A549 (cell line): ENCODE measurements at regions not wholly inside any gene's neighbourhood (a gene's known extent, or its start where the extent isn't known, plus 50 kb on each side); places are given as distances from the start of the nearest gene placed in this dataset.

ENCODE experiments used
- ATAC-seq, 2 experiments: fragments of 200-7000 bp in 1 of 2; fragments of >200 bp in 1 of 2; cut with Nextera tagmentation in 1 of 2; cut with Tn5 transposase in 1 of 2; 3 replicates each; pipeline versions ENCODE4 v1.8.0 to v1.9.1; 2018 to 2020; ENCODE audit warnings: mild to moderate bottlenecking in 1 of 2, moderate library complexity in 1 of 2
- CTCF ChIA-PET: fragments of 300-600 bp; sonication (Branson Sonifier 250); formaldehyde crosslinking; extraction: SDS; loops from one replicate; lab custom pipeline; 2021; ENCODE audit warnings: antibody characterized with exemption, inconsistent platforms; lab: Yijun Ruan, JAX
- POLR2A ChIA-PET: fragments of 350-600 bp; formaldehyde crosslinking; extraction: SDS; loops from one replicate; lab custom pipeline; 2021; ENCODE audit warnings: antibody characterized with exemption, inconsistent platforms; lab: Yijun Ruan, JAX
- DNase-seq, 2 experiments: peaks; one replicate each; pipeline versions ENCODE4 v3.0.0 to v3.0.0-alpha.2; 2011 to 2016; ENCODE audit warnings: low read depth in 1 of 2, low spot score in 1 of 2
- FAIRE-seq: peaks from 2 replicates; lab custom pipeline; 2011; peaks lifted over from hg19 to GRCh38; lab: Jason Lieb, UNC
- H3K27ac ChIP-seq, 2 experiments: fragments of >200 bp; sonication (Bioruptor Twin); formaldehyde crosslinking; 3 replicates each; pipeline ENCODE4 v1.5.1; 2016 to 2017
- H3K4me1 ChIP-seq: fragments of >200 bp; sonication (Bioruptor Twin); formaldehyde crosslinking; 3 replicates; pipeline ENCODE4 v1.6.1; 2016
- H3K4me2 ChIP-seq: fragments of >200 bp; sonication (Bioruptor Twin); formaldehyde crosslinking; 3 replicates; pipeline ENCODE4 v1.6.1; 2016
- H3K4me3 ChIP-seq: fragments of >200 bp; sonication (Bioruptor Twin); formaldehyde crosslinking; 3 replicates; pipeline ENCODE4 v1.5.1; 2016
- H3K9me3 ChIP-seq: fragments of >200 bp; sonication (Bioruptor Twin); formaldehyde crosslinking; 3 replicates; pipeline ENCODE4 v1.6.1; 2016
- BCL3 ChIP-seq: fragments of >200 bp; sonication (Bioruptor Twin); formaldehyde crosslinking; IDR thresholded peaks from 3 replicates; pipeline ENCODE4 v1.6.1; 2016
- BHLHE40 ChIP-seq: IDR thresholded peaks from 2 replicates; pipeline ENCODE4 v1.6.1; 2012; ENCODE audit warnings: low read depth, low read length, inconsistent platforms
- CBX8 ChIP-seq: fragments of 200-600 bp; sonication (generic); IDR thresholded peaks from 2 replicates; pipeline ENCODE4 v1.6.1; 2016
- E2F6 ChIP-seq: IDR thresholded peaks from 2 replicates; pipeline ENCODE4 v1.6.1; 2012; ENCODE audit warnings: low read depth, borderline replicate concordance
- EP300 ChIP-seq, 2 experiments: fragments of >200 bp; sonication (Bioruptor Twin); formaldehyde crosslinking; IDR thresholded peaks; 2 replicates in 1 of 2; 3 replicates in 1 of 2; pipeline ENCODE4 v1.6.1; 2016 to 2017
- ESRRA ChIP-seq: fragments of 150-350 bp; IDR thresholded peaks from 2 replicates; pipeline ENCODE4 v1.6.1; 2014; ENCODE audit warnings: mild to moderate bottlenecking, low read length, borderline replicate concordance
- FOSL2 ChIP-seq, 2 experiments: fragments of 450-650 bp in 1 of 2; fragments of >200 bp in 1 of 2; sonication (Bioruptor Twin) in 1 of 2; formaldehyde crosslinking; IDR thresholded peaks; 2 replicates each; pipeline versions ENCODE4 v1.5.0 to v1.6.1; 2016 to 2020; ENCODE audit warnings: mild to moderate bottlenecking in 1 of 2, moderate library complexity in 1 of 2
- FOXS1 ChIP-seq: fragments of 250-450 bp; sonication (Bioruptor Pico); IDR thresholded peaks from 2 replicates; pipeline ENCODE4 v1.5.0; 2020; ENCODE audit warnings: mild to moderate bottlenecking, moderate library complexity
- GATA3 ChIP-seq: IDR thresholded peaks from 2 replicates; pipeline ENCODE4 v1.6.1; 2012; ENCODE audit warnings: borderline replicate concordance
- HOXA7 ChIP-seq: fragments of 250-450 bp; sonication (Bioruptor Pico); IDR thresholded peaks from 2 replicates; pipeline ENCODE4 v1.5.0; 2020; ENCODE audit warnings: mild to moderate bottlenecking, moderate library complexity
- HOXB13 ChIP-seq: fragments of 250-450 bp; sonication (Bioruptor Pico); IDR thresholded peaks from 2 replicates; pipeline ENCODE4 v1.5.0; 2020; ENCODE audit warnings: low read depth, mild to moderate bottlenecking, moderate library complexity
- HOXB5 ChIP-seq: fragments of 250-450 bp; sonication (Bioruptor Pico); IDR thresholded peaks from 2 replicates; pipeline ENCODE4 v1.5.0; 2020; ENCODE audit warnings: mild to moderate bottlenecking, moderate library complexity
- JUNB ChIP-seq: fragments of >200 bp; sonication (Bioruptor Twin); formaldehyde crosslinking; IDR thresholded peaks from 2 replicates; pipeline ENCODE4 v1.6.1; 2016
- KDM1A ChIP-seq: fragments of 200-600 bp; sonication (generic); IDR thresholded peaks from 2 replicates; pipeline ENCODE4 v1.6.1; 2016; ENCODE audit warnings: low read depth, mild to moderate bottlenecking
- KDM5A ChIP-seq: fragments of 200-600 bp; sonication (generic); IDR thresholded peaks from 2 replicates; pipeline ENCODE4 v1.6.1; 2016; ENCODE audit warnings: antibody characterized with exemption, mild to moderate bottlenecking
- MAX ChIP-seq: IDR thresholded peaks from 2 replicates; pipeline ENCODE4 v1.6.1; 2012
- MAZ ChIP-seq: fragments of 150-350 bp; IDR thresholded peaks from 2 replicates; pipeline ENCODE4 v1.6.1; 2014; ENCODE audit warnings: antibody characterized with exemption, low read depth, low read length, borderline replicate concordance
- NFE2L2 ChIP-seq: fragments of 150-350 bp; conservative IDR thresholded peaks from 2 replicates; pipeline ENCODE4 v1.6.1; 2014; ENCODE audit warnings: low read length
- NR3C1 ChIP-seq: fragments of >200 bp; sonication (Bioruptor Twin); formaldehyde crosslinking; IDR thresholded peaks from 3 replicates; pipeline ENCODE4 v1.6.1; 2017
- PBX3 ChIP-seq: IDR thresholded peaks from 2 replicates; pipeline ENCODE4 v1.6.1; 2012
- PHF8 ChIP-seq: fragments of 200-600 bp; sonication (generic); IDR thresholded peaks from 2 replicates; pipeline ENCODE4 v1.6.1; 2016; ENCODE audit warnings: low read depth, mild to moderate bottlenecking, antibody characterized with exemption, moderate library complexity, borderline replicate concordance
- RAD21 ChIP-seq, 2 experiments: fragments of >200 bp in 1 of 2; sonication (Bioruptor Twin) in 1 of 2; formaldehyde crosslinking in 1 of 2; IDR thresholded peaks in 1 of 2; conservative IDR thresholded peaks in 1 of 2; 2 replicates in 1 of 2; 3 replicates in 1 of 2; pipeline ENCODE4 v1.6.1; 2012 to 2018; ENCODE audit warnings: inconsistent platforms in 1 of 2
- REST ChIP-seq: fragments of 200-600 bp; sonication (generic); IDR thresholded peaks from 2 replicates; pipeline ENCODE4 v1.6.1; 2016; ENCODE audit warnings: antibody characterized with exemption, mild to moderate bottlenecking, moderate library complexity
- TP53 ChIP-seq: fragments of 250-450 bp; sonication (Bioruptor Pico); IDR thresholded peaks from 2 replicates; pipeline ENCODE4 v1.5.0; 2021; ENCODE audit warnings: mild to moderate bottlenecking, moderate library complexity
- ZFP36 ChIP-seq: fragments of 450-650 bp; IDR thresholded peaks from 2 replicates; pipeline ENCODE4 v1.6.1; 2014; ENCODE audit warnings: borderline replicate concordance; ENCODE audit not compliant: partially characterized antibody
- ZNF302 ChIP-seq: fragments of 250-450 bp; sonication (Bioruptor Pico); IDR thresholded peaks from 2 replicates; pipeline ENCODE4 v1.9.0; 2021; ENCODE audit warnings: inconsistent platforms, mild to moderate bottlenecking, moderate library complexity
- WGBS: methylation state at CpG from one replicate; pipeline ENCODE4 v1.1.6; 2017; ENCODE audit errors: missing lambda C conversion rate; 5-methylcytosine and 5-hydroxymethylcytosine counted together

GRCh38 chr22:26998716-26999115 lies 341.3 kb downstream of the MIAT start:
- WGBS: 83% methylated on average over 6 of the region's 6 CpGs
- H3K4me2 ChIP-seq: no peak overlapping the region
- no peaks in the 10 kb centered on the region for H3K9me3 ChIP-seq
- H3K27ac ChIP-seq: no peak overlapping the region
- CTCF ChIA-PET: no interaction called here
- DNase-seq (no peak), FAIRE-seq (no peak), ATAC-seq (no peak)
- POLR2A ChIA-PET: no interaction called here
- TF ChIP-seq REST (no peak), MAZ (no peak), JUNB (no peak), BHLHE40 (no peak), NFE2L2 (no peak), HOXA7 (CRISPR knock-in tag) (no peak), BCL3 (no peak), NR3C1 (no peak), PBX3 (no peak), KDM1A (no peak), FOXS1 (no peak), GATA3 (no peak), ZFP36 (no peak), HOXB5 (no peak), MAX (no peak), RAD21 (conservative IDR thresholded peaks at IDR 0.05 in 1 of 2, IDR thresholded peaks at IDR 0.05 in 1 of 2) (no peak), TP53 (CRISPR knock-in tag) (no peak), ZNF302 (no peak), E2F6 (no peak)
- no peak overlapping the region for H3K4me3 ChIP-seq
- H3K4me1 ChIP-seq: no peaks in the 10 kb centered on the region; the same call in 2 of the 3 replicates

- H3K9me3 ChIP-seq: no peaks in the 10 kb centered on the region
- CTCF ChIA-PET: no interaction called here
- no peak for DNase-seq
- 84% methylated on average over 11 of the region's 11 CpGs for WGBS
- no peaks in the 10 kb centered on the region for H3K4me1 ChIP-seq
- no peak for TF ChIP-seq EP300 (IDR thresholded peaks at IDR 0.05)
- no peak for TF ChIP-seq ESRRA
- TF ChIP-seq CBX8: no peak
- TF ChIP-seq HOXB13 (CRISPR knock-in tag): no peak
- no peak for TF ChIP-seq TP53 (CRISPR knock-in tag)
- no peak for TF ChIP-seq MAZ
- no peak for TF ChIP-seq JUNB
- no peak for TF ChIP-seq PHF8
- no peak for TF ChIP-seq KDM5A
- TF ChIP-seq NR3C1: no peak
- no peak for TF ChIP-seq ZNF302
- no peak for TF ChIP-seq REST
- no peak for TF ChIP-seq FOSL2 (IDR thresholded peaks at IDR 0.05)
- no peak for TF ChIP-seq FOSL2 (CRISPR knock-in tag; IDR thresholded peaks at IDR 0.05)
- no peak for ATAC-seq
- no peak for FAIRE-seq
- POLR2A ChIA-PET: no interaction called here
- no peak overlapping the region for H3K4me3 ChIP-seq
- no peak overlapping the region for H3K27ac ChIP-seq
- H3K4me2 ChIP-seq: no peak overlapping the region
Measured at GRCh38 chr22:27003297-27003696, 345.9 kb downstream of the MIAT start.
